Adrenal gland (tissue), 9 donors: ENCODE measurements at regions not wholly inside any gene's neighbourhood (a gene's known extent, or its start where the extent isn't known, plus 50 kb on each side); places are given as distances from the start of the nearest gene placed in this dataset.

Source experiments
- DNase-seq, 7 donors: peaks; one replicate each; pipeline ENCODE4 v3.0.0-alpha.2; 2019 to 2020
- H3K27ac ChIP-seq, 5 donors: fragments of 200-600 bp; sonication (generic) in 4 of 5; 1 replicate in 3 of 5; 2 replicates in 2 of 5; pipeline versions ENCODE4 v1.5.1 to v1.8.0; 2016 to 2020; ENCODE audit warnings: mild to moderate bottlenecking in 1 of 5
- H3K27me3 ChIP-seq: fragments of 200-600 bp; 2 replicates; pipeline ENCODE4 v1.8.0; 2021
- H3K36me3 ChIP-seq, 2 donors: fragments of 200-600 bp; replicated peaks in 1 of 2; 1 replicate in 1 of 2; 2 replicates in 1 of 2; pipeline versions ENCODE4 v1.5.1 to v1.8.0; 2018 to 2022
- H3K4me1 ChIP-seq, 2 donors: fragments of 200-600 bp; replicated peaks in 1 of 2; 1 replicate in 1 of 2; 2 replicates in 1 of 2; pipeline versions ENCODE4 v1.5.1 to v1.8.0; 2018 to 2021
- H3K4me3 ChIP-seq, 4 donors: fragments of 200-600 bp; sonication (generic) in 3 of 4; one replicate each; pipeline ENCODE4 v1.5.1; 2016 to 2018
- H3K9me3 ChIP-seq, 3 donors: fragments of 200-600 bp; sonication (generic) in 1 of 3; replicated peaks in 1 of 3; 1 replicate in 2 of 3; 2 replicates in 1 of 3; pipeline versions ENCODE4 v1.5.1 to v1.8.0; 2016 to 2021
- CTCF ChIP-seq, 6 experiments: fragments of 450-650 bp in 4 of 6; fragments of 200-600 bp in 2 of 6; sonication (generic) in 1 of 6; IDR thresholded peaks; 1 replicate in 5 of 6; 2 replicates in 1 of 6; pipeline versions ENCODE4 v1.5.1 to v1.8.0; 2016 to 2021; ENCODE audit warnings: antibody characterized with exemption in 6 of 6, mild to moderate bottlenecking in 2 of 6, moderate library complexity in 1 of 6
- POLR2A ChIP-seq, 2 donors: fragments of 450-650 bp; IDR thresholded peaks; one replicate each; pipeline ENCODE4 v1.6.1; 2017; ENCODE audit warnings: antibody characterized with exemption in 2 of 2, mild to moderate bottlenecking in 2 of 2, moderate library complexity in 1 of 2
- WGBS, 4 donors: extraction: QIAGEN DNeasy Blood & Tissue Kit in 2 of 4; methylation state at CpG; one replicate each; pipeline versions ENCODE4 v1.1.5 to v1.1.7; 2013 to 2017; 5-methylcytosine and 5-hydroxymethylcytosine counted together
- intact Hi-C, 2 donors: fragments of 100-400 bp; cut with DNase I; formaldehyde crosslinking; loops; one replicate each; pipeline versions ENCODE4 v1.14.1 to v1.15.0; 2022 to 2023
- donor health status: healthy with polysubstance abuse.
- donor health status: Bipolar disorder and iron deficiency.
- donor health status: DM: yes; HTN: yes; CAD: no.
- donor health status: DM: no; HTN: no; CAD: no.
- donor health status: DM: no; HTN: no; CAD: no.

- intact Hi-C loops: no loop called here
- 73 to 84% (median 80%) methylated on average over 4 of the region's 4 CpGs for WGBS, 4 donors
- no peak overlapping the region for H3K27ac ChIP-seq
Observed at GRCh38 chr4:107312366-107312765, 276.3 kb upstream of the DKK2 start.

GRCh38 chr4:107304699-107305286 is 268.7 kb upstream of the DKK2 start:
- no peak for DNase-seq
- Histone ChIP-seq H3K9me3 (peaks cover 0 to 6% (median 0%) of the 10 kb centered on the region in 3 donors), H3K27me3 (no peaks in the 10 kb centered on the region), H3K4me3 (no peak overlapping the region), H3K27ac (no peak overlapping the region), H3K36me3 (no peaks in the 10 kb centered on the region), H3K4me1 (no peaks in the 10 kb centered on the region)
- WGBS, 4 donors: 23 to 37% (median 29%) methylated on average over 5 of the region's 5 CpGs
- TF ChIP-seq POLR2A (IDR thresholded peaks at IDR 0.05): no peak
- TF ChIP-seq CTCF (IDR thresholded peaks at IDR 0.05): no peak
- intact Hi-C loops: no loop called here

More at GRCh38 chr4:107312366-107312765, 276.3 kb upstream of the DKK2 start:
- no peaks in the 10 kb centered on the region for H3K36me3 ChIP-seq
- DNase-seq: no peak
- no peaks in the 10 kb centered on the region for H3K9me3 ChIP-seq
- no peaks in the 10 kb centered on the region for H3K27me3 ChIP-seq
- no peak for TF ChIP-seq POLR2A (IDR thresholded peaks at IDR 0.05)
- TF ChIP-seq CTCF (IDR thresholded peaks at IDR 0.05): no peak
- H3K4me1 ChIP-seq: no peaks in the 10 kb centered on the region
- no peak overlapping the region for H3K4me3 ChIP-seq

DNA sequence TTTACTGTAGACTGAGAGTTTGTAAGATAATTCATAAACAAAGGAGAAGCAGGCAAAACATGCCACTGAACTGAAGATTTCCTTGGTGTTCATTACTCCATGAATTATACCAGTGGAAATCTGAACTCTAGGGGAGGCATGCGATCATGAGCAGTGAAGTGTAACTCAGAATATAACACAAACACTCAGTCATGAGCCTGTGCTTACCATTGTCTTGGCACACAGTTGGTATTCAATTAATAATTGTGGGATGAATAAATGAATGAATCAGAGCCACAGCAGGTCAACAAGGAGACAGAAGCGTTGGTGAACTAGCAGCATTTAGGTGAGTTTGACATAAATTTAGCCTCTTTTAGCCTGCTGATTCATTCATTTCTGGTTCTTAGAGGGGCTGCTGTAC is 263.5 kb upstream of the DKK2 start:
- TF ChIP-seq POLR2A (IDR thresholded peaks at IDR 0.05) (no peak), CTCF (IDR thresholded peaks at IDR 0.05) (no peak)
- Histone ChIP-seq H3K4me3 (no peak overlapping the region), H3K27ac (no peak overlapping the region), H3K36me3 (no peaks in the 10 kb centered on the region), H3K9me3 (no peaks in the 10 kb centered on the region), H3K27me3 (no peaks in the 10 kb centered on the region), H3K4me1 (no peaks in the 10 kb centered on the region)
- intact Hi-C loops: no loop called here
- no peak for DNase-seq
- 76 to 90% (median 86%) methylated on average over 2 of the region's 2 CpGs for WGBS, 4 donors

GRCh38 chr4:107292979-107293378 is 256.9 kb upstream of the DKK2 start:
- H3K4me1 ChIP-seq: no peaks in the 10 kb centered on the region
- intact Hi-C loops: no loop called here
- no peak for DNase-seq
- WGBS, 4 donors: 76 to 81% (median 79%) methylated on average over 4 of the region's 4 CpGs
- H3K4me3 ChIP-seq: no peak overlapping the region
- no peaks in the 10 kb centered on the region for H3K36me3 ChIP-seq
- no peaks in the 10 kb centered on the region for H3K27me3 ChIP-seq
- TF ChIP-seq CTCF (IDR thresholded peaks at IDR 0.05) (no peak), POLR2A (IDR thresholded peaks at IDR 0.05) (no peak)
- H3K9me3 ChIP-seq: no peaks in the 10 kb centered on the region
- no peak overlapping the region for H3K27ac ChIP-seq
